CD4-positive, alpha-beta T cell treated with Interferon alpha-2 for 1 hour (primary cell): ENCODE measurements at regions not wholly inside any gene's neighbourhood (a gene's known extent, or its start where the extent isn't known, plus 50 kb on each side); places are given as distances from the start of the nearest gene placed in this dataset.

Experiments
- DNase-seq, 2 donors: peaks; one replicate each; pipeline ENCODE4 v3.0.0-alpha.2; 2020 to 2022

DNA sequence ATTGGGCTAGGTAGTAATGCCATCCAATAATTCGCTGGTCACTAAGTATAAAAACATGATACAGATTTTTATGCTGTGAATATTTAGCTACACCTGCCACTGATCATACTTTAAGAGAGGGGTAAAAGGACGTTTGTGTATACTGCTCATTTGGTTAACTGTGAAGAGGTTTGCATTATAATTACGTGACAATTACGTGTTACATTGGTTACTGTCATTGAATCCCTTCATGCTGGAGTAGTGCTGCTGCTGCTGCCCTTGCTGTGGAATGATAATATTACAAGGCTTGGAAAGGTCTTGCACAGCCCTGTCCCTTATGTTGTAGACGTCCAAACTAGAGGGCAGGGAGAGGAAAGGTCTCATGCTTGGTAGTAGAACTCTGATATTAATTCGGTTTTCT is 312.2 kb upstream of the ATP2B1 start:
- DNase-seq = no peak

DNA sequence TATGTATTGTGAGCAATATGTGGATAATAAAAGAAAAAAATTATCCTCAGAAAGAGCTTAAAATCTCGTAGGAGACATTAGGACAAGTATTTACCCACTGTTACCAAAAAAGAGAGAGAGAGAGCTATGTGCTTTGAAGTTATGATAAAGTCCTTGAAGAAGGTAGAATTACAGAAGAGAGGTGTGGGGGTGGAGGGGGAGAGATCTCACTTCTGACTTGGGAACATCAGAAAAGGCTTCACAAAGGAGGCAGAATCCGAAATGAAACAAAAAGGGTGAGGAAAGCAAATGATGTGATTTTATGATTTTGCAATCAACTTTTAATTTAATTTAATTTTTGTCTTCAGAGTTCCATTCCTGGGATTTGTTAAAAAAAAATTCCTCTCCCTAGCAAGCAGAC is 311.8 kb upstream of the ATP2B1 start:
- no peak for DNase-seq

DNA sequence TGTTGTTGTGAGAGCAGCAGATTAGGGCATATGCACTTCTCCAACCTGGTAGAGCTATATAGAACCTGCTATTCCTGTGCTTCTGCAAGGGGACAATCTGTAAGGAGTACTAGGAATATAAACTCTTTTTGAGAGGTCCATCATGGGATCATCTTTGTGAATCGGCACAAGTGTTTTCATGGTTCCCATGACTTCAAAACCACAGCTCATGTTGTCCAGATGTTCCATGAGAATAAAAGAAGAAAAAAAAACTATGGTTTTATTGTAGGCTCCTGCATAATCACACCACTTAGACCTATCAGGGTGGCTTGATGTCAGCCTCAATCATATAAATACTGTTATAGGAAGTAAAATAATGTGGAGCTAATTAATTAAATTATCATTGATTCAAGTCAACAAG is 311.4 kb upstream of the ATP2B1 start:
- DNase-seq = no peak

DNA sequence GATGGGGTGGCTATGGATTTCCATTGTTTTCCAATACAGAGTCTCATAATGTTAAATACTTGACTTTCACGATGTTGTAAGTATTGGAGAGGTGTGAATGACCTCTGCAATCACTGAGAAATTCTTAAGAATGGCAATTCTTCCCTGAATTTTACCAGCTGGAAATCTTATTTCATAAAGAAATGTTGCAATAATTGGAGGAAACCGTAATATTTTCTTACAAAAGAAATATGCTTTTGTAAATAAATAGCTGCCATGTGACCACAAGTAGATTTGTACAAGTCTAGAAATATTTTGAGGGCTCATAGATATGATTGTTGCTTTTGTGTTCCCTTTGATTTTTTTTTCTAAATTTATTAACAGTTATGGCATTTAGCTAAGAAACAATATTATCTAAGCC is 308.7 kb upstream of the ATP2B1 start:
- no peak for DNase-seq

DNA sequence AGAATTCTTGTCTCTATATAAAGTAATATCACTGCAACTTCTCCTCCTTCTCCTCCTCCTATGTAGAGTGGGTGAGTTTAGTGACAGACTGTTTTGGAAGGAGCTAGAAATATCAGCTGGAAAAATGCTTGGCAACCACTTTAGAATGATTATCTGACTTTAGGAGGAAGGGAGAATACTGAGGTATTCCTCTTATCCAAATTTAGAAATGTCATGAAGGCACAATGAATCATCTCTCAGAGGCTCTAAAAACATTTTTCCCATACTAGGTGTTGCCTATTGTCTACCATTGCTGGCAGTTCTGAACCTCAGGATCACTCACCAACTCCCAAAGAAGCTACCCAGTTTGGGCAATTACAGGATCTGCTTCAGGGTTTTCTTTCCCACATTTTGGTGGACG is 306.6 kb upstream of the ATP2B1 start:
- DNase-seq = no peak

DNA sequence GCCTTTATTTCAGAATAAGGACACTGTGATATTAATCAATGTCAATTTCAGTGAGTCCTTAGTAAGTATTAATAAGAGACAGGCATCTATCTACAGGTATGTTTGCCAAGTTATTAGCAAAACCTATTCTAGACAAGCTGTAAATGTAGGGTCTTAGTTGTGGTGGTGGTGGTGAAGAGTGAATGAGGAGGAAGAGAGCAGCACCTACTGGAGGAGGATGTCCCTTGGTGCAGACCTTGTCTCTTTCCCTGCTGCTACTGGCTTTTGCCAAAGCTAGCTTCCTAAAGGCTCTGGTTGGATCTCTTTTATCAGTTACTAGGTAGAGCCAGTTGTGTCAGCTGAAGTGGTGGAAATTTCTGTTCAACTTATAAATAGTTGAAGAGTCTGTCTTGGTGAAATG is 304.8 kb upstream of the ATP2B1 start:
- peak; percentile 14 to 50 for DNase-seq

DNA sequence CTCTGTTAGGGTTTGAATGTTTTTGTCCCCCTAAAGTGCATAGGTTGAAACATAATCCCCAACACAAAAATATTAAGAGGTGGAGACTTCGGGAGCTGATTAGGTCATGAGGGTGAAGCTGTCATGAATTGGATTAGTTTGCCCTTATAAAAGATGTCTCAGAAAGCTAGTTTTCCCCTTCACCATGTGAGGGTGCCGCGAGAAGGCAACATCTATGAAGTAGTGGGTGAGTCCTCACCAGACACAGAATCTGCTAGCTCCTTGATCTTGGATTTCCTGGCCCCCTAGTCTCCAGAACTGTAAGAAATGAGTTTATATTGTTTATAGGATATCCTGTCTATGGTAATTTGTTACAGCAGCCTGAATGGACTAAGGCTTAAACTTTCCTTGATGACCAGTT is 301.5 kb upstream of the ATP2B1 start:
- DNase-seq = no peak

DNA sequence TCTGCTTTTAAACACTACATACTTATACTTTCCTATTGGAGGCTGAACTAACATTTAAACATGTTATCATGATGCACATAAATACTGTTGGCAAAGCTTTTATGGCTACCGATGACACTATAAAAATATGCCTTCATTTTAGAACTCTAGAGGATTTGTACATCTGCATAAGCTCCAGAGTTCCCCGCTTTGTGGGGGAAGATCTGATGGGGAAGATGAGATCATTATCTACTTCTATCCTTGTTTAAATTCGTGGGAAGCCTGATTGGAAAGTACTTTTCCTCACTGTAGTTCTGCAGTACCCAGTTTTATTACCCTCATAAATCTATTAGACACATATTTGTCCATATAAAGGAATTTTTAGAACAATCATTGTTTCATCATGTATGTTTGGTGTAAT is 299.6 kb upstream of the ATP2B1 start:
- no peak for DNase-seq

DNA sequence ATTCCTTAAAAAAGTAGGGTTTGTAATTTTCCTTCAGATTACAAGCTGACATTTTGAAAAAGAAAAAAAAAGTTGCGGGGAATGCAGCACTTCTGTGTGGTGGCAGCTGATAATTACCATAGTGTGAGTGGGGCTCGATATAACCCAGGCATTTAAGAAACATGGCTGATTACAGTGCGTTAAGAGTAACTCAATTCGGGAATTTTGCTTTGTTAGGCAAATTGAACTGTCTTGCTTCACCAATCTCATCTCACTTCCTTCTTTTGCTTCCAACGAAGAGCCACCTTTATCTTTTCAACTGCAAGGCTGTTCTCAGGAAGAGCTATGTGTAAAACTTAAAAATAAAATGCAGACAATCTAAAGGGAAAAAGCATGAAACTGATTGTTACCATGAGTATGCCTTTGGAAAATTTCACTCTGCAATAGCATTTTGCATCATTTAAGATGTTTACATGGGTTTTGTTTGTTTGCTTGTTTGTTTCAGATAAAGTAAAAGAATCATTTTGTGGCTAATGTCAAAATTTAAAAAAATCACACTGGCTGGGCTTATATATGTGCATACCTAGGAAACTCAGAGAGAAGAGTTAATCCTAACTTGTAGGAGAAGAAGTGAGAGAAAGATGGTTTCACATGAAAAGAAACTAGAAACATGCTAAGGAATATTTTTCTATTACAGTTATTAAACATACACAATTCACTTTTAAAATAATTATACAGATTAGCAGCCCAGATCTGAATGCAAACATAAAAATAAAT is 295.9 kb upstream of the ATP2B1 start:
- no peak for DNase-seq

DNA sequence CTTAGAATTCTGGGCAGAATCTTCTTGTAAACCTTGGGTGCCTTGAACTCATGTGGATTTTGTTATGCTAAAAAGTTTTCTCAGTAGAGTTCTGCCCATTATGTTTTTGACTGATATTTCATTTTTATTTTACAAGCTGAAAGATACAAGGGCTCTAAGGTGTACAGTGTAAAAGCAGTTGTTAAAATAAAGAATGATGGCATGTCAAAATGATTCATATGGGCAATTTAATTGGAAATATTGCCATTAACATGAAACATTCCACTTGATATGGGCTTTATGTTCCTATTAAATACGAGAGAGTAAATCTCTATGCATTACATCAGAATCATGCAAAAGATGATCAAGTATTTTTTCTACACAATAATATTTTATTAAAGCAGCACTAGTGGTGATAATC is 295.1 kb upstream of the ATP2B1 start:
- no peak for DNase-seq

DNA sequence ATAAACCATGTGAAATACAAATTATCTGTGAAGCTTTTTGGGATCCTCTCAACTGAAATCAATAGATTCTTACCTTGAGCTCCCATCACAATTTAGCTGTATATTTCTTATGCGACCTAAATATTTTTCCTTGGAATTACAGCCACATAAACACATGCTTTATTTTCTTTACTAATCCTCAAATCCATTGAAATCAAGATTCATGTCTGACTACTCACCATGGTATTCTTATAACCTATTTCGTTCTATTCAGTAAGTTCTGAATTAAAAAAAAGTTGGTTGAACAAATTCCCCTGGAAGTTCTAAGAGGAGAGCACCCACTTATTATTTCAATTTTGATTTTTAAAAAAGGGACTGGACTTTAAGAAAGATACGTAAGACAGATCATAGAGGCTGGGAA is 292.1 kb upstream of the ATP2B1 start:
- no peak for DNase-seq

DNA sequence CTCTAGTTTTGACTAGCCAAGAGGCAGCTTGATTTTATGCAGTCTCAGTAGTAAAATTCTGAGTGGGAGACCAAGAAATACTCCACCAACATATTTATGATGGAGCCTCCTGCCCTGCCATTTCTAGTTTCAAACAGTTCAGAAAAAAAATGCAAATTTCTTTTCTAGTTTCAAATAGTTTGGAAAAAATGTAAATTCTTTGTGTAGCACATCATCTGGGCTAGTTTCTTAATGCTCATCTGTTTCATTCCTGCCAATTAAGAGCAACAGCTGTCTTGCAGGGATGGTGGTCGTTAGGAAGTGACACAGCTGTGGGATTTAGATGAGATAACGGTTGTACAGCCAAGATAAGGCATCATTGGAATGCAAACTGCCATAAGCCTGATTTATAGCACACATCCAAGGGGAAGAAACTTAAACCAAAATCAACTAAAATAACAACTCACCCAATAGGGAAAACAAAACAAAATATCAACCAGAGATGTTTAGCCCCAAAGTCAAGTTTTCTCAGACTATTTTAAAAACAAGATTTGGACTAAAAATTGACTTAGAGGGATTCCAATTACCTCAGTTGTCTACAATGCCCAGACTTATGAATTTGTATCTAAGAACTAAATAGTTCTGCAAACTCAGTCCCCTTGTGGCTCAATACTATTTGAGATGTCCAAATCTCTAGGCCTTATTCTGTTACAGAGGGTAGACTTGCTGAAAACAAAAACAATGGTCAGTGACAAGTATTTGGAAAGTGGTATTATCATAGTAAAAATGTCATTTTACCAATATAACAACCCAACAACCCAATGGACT is 291.3 kb upstream of the ATP2B1 start:
- DNase-seq = no peak

DNA sequence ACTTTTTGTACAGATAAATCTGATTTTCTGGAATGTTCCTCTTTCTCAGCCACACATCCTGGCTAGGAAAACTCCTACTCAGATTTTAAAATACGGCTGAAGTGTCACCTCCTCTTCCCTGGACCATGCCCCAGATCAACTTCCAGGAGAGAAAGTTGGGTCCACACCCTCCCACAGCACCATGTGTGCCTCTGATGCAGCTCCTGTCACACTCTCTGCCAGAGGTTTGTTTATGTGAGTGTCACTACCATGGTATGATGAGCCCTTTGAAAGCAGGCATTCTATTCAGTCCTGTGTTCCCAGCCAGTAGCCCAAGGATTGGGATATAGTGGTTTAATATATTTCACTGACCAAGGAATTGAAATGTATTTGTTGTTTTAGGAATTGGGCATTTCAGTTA is 287.2 kb upstream of the ATP2B1 start:
- no peak for DNase-seq

DNA sequence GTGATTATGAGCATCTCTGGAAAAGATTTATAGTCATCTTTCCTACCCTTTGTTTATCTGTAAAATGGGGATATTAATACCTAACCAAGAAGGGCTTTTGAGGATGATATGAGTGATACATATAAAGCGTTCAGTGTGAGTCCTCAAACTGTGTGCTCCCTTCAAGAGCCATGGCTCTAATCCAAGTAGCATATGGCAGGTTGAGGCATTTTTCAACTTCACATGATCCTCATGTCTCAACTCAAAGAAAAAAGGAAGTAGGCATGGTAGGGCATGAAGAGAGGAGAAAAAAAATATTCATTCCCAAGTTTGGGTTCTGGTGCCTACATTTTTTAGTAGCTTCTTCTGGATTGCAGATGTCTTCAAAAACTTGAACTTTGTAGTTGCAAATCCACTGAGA is 286.3 kb upstream of the ATP2B1 start:
- no peak for DNase-seq

DNA sequence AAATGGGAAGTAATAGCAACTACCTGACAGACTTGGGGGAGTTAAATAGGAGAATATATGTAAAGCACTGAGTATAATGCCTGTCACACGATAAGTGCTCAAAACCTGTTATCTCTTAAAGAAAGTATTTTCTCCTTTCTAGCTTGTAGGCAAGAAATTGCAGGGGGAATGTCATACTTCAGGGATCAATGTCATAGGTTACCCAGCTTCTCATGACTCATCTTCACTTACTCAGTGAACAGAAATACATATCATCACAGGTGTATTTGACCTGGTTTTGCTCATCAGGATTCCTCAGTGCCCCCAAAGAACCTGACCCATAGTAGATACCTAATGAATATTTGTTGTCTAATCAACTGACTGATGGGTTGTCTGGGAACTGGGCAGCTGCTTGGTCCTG is 285.0 kb upstream of the ATP2B1 start:
- no peak for DNase-seq

DNA sequence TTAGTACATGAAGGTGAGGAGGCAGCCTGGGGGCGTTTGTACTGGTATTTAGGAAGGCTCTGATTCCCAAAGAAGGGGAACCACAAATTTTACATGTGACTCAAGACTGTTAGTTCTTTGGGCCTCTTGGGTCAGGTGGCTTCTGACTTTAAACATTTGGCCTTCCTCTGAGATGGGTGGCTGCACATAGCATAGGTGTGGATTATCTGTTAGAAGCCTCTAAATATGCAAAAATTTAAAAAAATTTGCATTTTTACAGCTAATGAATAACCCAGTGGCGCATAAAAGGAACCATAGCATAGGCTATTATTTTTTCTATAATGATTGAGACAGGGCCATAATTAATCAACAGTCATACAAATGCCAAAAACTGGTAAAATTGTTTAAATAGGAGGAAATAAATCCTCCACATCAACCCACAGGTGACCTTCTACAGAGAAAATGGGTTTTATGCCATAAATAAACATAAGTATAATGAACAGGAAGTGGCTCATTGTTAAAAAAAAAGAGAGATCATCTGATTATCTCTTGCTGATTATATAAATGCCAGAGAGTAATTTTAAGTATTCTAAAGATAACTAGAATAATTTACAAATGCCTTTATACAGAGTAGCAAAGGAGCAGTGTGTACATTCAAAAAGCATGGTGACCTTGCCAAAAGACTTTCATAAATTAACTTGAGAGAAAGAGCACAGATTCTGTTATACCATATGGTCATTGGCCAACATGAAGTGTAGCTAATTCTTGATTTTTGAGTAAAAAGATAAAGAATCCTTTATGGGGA is 284.2 kb upstream of the ATP2B1 start:
- DNase-seq = peak in 1 of 2 donors; percentile 15

DNA sequence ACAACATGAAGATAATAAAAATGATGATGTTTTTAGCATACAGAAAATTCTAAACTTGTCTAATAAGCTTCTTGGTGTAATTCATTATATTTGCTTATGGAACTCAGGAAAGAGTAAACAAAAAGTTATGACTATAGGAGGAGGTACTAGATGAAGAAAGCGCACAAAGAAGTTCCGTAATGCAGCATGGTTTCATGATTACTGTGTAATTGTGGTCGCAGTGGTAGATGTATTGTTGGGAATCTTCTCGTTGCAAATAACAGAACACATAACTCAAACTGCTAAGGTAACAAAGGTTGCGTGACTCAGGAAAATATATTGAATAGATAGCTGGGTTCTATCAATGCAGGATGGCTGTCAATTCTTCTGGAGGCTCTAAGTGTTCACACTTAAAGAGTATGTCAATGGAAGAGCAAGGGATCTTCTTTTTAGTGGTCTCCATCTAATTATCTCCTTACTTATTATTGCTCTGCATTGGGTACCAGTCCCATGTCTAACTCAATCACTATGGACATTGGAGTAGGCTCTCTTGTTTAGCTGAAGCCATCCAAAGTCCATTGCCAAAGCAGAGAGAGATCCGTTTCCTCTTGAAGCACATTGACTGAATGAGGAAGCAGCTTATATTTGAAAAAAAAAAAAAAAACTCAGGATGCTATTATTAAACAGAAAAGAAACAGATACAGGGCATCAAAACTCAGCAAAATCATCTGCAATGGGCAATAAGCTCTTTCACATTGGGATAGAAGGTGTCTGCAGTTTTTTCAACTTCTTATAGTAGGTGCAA is 283.4 kb upstream of the ATP2B1 start:
- no peak for DNase-seq

DNA sequence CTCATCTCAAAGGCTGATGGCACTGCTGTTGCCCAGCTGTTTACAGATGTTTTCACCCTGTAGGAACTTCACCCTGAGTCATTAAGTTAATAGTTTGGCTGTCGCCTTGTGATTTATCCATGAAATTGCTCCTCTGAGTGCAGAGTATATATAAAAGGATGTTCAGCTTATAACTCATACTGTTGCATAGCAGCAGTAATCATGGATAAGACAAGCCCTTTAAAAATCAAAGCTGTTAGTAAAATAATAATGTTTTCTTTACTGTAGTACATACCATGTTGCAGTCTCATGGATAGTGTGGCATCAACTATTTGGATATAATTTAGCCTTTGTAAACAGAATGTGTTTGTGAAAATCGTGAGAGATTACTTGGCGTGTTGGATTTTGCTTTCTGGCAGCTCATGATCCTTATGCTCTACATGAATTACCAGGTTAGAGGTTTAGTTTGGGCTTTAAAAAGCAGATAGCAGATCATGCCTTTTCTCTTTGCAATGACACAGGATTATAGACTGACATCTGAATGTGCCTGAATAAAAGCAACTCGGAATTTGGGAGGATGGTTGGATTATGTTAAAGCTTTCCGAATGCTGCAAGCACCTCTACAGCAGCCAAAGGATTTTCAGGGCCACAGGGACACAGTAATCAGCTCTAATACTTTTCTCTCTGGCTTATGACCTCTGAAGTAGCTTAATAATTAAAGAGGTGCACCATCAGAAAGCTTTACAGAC is 279.7 kb upstream of the ATP2B1 start:
- DNase-seq = no peak

DNA sequence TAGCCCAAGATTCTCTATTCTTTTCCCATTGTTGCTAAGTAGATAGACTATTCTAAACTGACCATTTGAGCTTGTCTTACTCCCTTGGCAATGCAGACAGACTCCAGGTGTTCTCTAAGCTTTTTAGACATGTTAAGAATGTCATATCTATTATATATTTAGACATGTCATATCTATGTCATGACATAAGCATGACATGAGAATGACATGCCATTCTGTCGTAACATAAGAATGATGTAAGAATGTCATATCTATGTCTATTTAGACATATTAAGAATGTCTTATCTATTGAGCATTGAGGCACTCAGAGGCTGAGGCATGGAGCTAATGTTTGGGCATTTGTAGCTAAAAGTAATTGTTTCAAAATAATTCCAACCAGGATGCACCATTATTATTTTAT is 277.3 kb upstream of the ATP2B1 start:
- no peak for DNase-seq

DNA sequence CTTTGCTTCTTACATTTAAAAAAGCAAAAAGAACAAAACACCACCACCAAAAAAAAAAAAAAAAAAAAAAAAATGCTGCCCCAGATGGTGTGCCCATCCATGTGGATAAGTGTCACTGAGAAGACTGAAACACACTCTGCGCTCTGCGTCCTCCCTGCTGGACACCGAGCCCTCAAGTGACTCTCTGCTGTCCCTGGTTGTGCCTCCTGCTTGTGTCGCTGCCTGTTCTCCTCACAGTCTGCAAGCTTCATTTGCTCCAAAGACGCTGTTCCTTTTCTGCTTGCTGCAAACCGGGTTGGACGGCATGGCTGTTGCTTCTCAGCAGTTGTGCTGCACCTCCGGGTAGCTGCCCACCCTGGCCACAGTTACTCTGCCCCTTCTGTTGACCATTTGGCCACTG is 276.2 kb upstream of the ATP2B1 start:
- no peak for DNase-seq

DNA sequence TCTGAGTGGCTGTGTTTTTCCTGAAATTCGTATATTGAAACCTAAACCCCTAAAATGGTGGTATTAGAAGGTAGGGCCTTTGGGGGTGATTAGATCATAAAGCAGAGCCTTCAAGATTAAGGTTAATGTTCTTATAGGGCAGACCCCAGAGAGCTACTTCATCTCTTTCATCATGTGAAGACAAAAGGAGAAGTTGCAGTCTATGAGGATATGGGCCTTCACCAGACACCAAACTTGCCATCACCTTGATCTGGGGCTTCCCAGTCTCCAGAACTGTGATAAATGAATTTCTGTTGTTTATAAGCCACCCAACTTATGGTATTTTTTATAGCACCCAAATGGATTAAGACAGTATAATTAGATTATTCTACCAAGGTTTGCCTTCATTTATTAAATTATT is 275.0 kb upstream of the ATP2B1 start:
- DNase-seq = no peak

DNA sequence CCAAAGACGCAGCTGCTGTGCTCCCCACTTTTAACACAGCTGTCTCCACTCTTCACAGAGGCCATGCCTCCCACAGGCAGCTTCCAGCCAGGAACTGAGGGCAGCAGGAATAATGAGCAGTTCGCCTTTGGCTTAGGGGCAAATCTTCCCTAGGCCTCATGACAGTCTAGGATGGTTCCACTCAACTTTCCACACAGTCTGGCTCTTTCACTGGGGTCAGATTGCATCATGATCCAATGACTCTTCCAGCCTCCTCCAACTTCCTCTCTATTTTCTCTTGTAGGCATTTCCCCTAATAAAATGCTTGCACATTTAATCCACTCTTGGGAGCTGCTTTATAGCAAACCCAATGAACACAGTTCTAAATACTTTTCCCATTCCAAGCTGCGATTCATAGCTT is 271.6 kb upstream of the ATP2B1 start:
- peak in 1 of 2 donors; percentile 5 for DNase-seq
